H9 (cell line): ENCODE measurements at regions not wholly inside any gene's neighbourhood (a gene's known extent, or its start where the extent isn't known, plus 50 kb on each side); places are given as distances from the start of the nearest gene placed in this dataset.

ENCODE experiments used
- DNase-seq: peaks from one replicate; pipeline ENCODE4 v3.0.0-alpha.2; 2017
- H2AFZ ChIP-seq: one replicate; pipeline ENCODE4 v1.6.1; 2013; ENCODE audit warnings: mild to moderate bottlenecking, low read length, control low read depth, moderate library complexity
- H2AK5ac ChIP-seq: 2 replicates; pipeline ENCODE4 v1.6.1; 2013; ENCODE audit warnings: low read length, control low read depth, mixed read lengths; ENCODE audit not compliant: insufficient read length
- H2BK120ac ChIP-seq: one replicate; pipeline ENCODE4 v1.6.1; 2013; ENCODE audit warnings: low read depth, mild to moderate bottlenecking, low read length, control low read depth, inconsistent platforms; ENCODE audit not compliant: poor library complexity, severe bottlenecking
- H2BK12ac ChIP-seq: 2 replicates; pipeline ENCODE4 v1.6.1; 2013; ENCODE audit warnings: low read length, control low read depth, mixed read lengths, low read depth; ENCODE audit not compliant: insufficient read length
- H2BK15ac ChIP-seq: 2 replicates; pipeline ENCODE4 v1.6.1; 2013; ENCODE audit warnings: low read depth, low read length, control low read depth
- H2BK20ac ChIP-seq: one replicate; pipeline ENCODE4 v1.6.1; 2013; ENCODE audit warnings: low read depth, mild to moderate bottlenecking, low read length, control low read depth, inconsistent platforms; ENCODE audit not compliant: poor library complexity, severe bottlenecking
- H2BK5ac ChIP-seq: 2 replicates; pipeline ENCODE4 v1.6.1; 2013; ENCODE audit warnings: low read length, control low read depth, mixed read lengths; ENCODE audit not compliant: insufficient read length
- H3K14ac ChIP-seq: 2 replicates; pipeline ENCODE4 v1.6.1; 2013; ENCODE audit warnings: low read length, control low read depth; ENCODE audit not compliant: insufficient read depth
- H3K18ac ChIP-seq: 2 replicates; pipeline ENCODE4 v1.6.1; 2013; ENCODE audit warnings: low read depth, mild to moderate bottlenecking, mixed read lengths, low read length, control low read depth; ENCODE audit not compliant: insufficient read length
- H3K23ac ChIP-seq: 2 replicates; pipeline ENCODE4 v1.6.1; 2013; ENCODE audit warnings: low read length, control low read depth, mixed read lengths, low read depth; ENCODE audit not compliant: insufficient read length
- H3K23me2 ChIP-seq: 2 replicates; pipeline ENCODE4 v1.6.1; 2013; ENCODE audit warnings: low read depth, mild to moderate bottlenecking, mixed read lengths, low read length, control low read depth; ENCODE audit not compliant: insufficient read length, poor library complexity, severe bottlenecking
- H3K27ac ChIP-seq: 2 replicates; pipeline ENCODE4 v1.5.1; 2013; ENCODE audit warnings: low read length, control low read depth, mixed read lengths, low read depth; ENCODE audit not compliant: insufficient read length
- H3K27me3 ChIP-seq: 2 replicates; pipeline ENCODE4 v1.6.1; 2013; ENCODE audit warnings: low read length, control low read depth, inconsistent platforms; ENCODE audit not compliant: insufficient read depth
- H3K4ac ChIP-seq: 2 replicates; pipeline ENCODE4 v1.6.1; 2013; ENCODE audit warnings: low read depth, mild to moderate bottlenecking, control low read depth, inconsistent platforms, low read length, moderate library complexity
- H3K4me1 ChIP-seq: 2 replicates; pipeline ENCODE4 v1.6.1; 2013; ENCODE audit warnings: low read length, control low read depth, inconsistent platforms; ENCODE audit not compliant: insufficient read depth
- H3K4me2 ChIP-seq: 2 replicates; pipeline ENCODE4 v1.6.1; 2013; ENCODE audit warnings: low read length, control low read depth, mixed read lengths; ENCODE audit not compliant: insufficient read length, insufficient read depth
- H3K56ac ChIP-seq: 2 replicates; pipeline ENCODE4 v1.6.1; 2013; ENCODE audit warnings: low read depth, mild to moderate bottlenecking, mixed read lengths, low read length, control low read depth; ENCODE audit not compliant: insufficient read length
- H3K79me1 ChIP-seq: 2 replicates; pipeline ENCODE4 v1.6.1; 2013; ENCODE audit warnings: low read depth, mild to moderate bottlenecking, moderate library complexity, low read length, control low read depth, inconsistent platforms; ENCODE audit not compliant: insufficient read depth, poor library complexity, severe bottlenecking
- H3K79me2 ChIP-seq: 2 replicates; pipeline ENCODE4 v1.6.1; 2013; ENCODE audit warnings: low read length, control low read depth, inconsistent platforms; ENCODE audit not compliant: insufficient read depth
- H3K9ac ChIP-seq: 2 replicates; pipeline ENCODE4 v1.6.1; 2013; ENCODE audit warnings: low read length, control low read depth, mixed read lengths; ENCODE audit not compliant: insufficient read length; ENCODE audit errors: extremely low read depth
- H3K9me3 ChIP-seq: one replicate; pipeline ENCODE4 v1.6.1; 2013; ENCODE audit warnings: low read depth, low read length, inconsistent platforms; ENCODE audit not compliant: control insufficient read depth
- H3T11ph ChIP-seq: one replicate; pipeline ENCODE4 v1.6.1; 2013; ENCODE audit warnings: mild to moderate bottlenecking, low read length, control low read depth, inconsistent platforms
- H4K20me1 ChIP-seq: one replicate; pipeline ENCODE4 v1.6.1; 2013; ENCODE audit not compliant: control insufficient read depth, insufficient read length, insufficient read depth
- H4K5ac ChIP-seq: 2 replicates; pipeline ENCODE4 v1.6.1; 2013; ENCODE audit warnings: low read depth, mild to moderate bottlenecking, mixed read lengths, low read length, control low read depth; ENCODE audit not compliant: insufficient read length
- H4K8ac ChIP-seq: replicated peaks from 2 replicates; pipeline ENCODE4 v1.6.1; 2013; ENCODE audit warnings: low read length, control low read depth, mixed read lengths, low read depth; ENCODE audit not compliant: insufficient read length
- H4K91ac ChIP-seq: 2 replicates; pipeline ENCODE4 v1.6.1; 2013; ENCODE audit warnings: low read depth, mild to moderate bottlenecking, moderate library complexity, mixed read lengths, low read length, control low read depth; ENCODE audit not compliant: insufficient read length
- H3K27ac Mint-ChIP-seq, 3 experiments: 2 replicates in 2 of 3; 3 replicates in 1 of 3; pipeline ENCODE4 v1.8.0; 2020 to 2021; ENCODE audit warnings: mixed read lengths in 3 of 3, mild to moderate bottlenecking in 1 of 3, moderate library complexity in 1 of 3
- H3K27me3 Mint-ChIP-seq: 2 replicates; pipeline ENCODE4 v1.8.0; 2021; ENCODE audit warnings: low read depth, mild to moderate bottlenecking, moderate library complexity, mixed read lengths
- H3K36me3 Mint-ChIP-seq, 3 experiments: 2 replicates in 2 of 3; 3 replicates in 1 of 3; pipeline ENCODE4 v1.8.0; 2020 to 2021; ENCODE audit warnings: low read depth in 3 of 3, mixed read lengths in 3 of 3; ENCODE audit not compliant: insufficient read depth in 1 of 3
- H3K4me1 Mint-ChIP-seq, 2 experiments: 2 replicates each; pipeline ENCODE4 v1.8.0; 2020; ENCODE audit warnings: mixed read lengths in 2 of 2
- H3K4me3 Mint-ChIP-seq, 2 experiments: 2 replicates in 1 of 2; 3 replicates in 1 of 2; pipeline ENCODE4 v1.8.0; 2020 to 2021; ENCODE audit warnings: mild to moderate bottlenecking in 2 of 2, mixed read lengths in 2 of 2, moderate library complexity in 1 of 2
- H3K9me3 Mint-ChIP-seq, 2 experiments: 2 replicates in 1 of 2; 3 replicates in 1 of 2; pipeline ENCODE4 v1.8.0; 2020; ENCODE audit warnings: mild to moderate bottlenecking in 2 of 2, mixed read lengths in 2 of 2, moderate library complexity in 1 of 2
- CTCF ChIP-seq: fragments of 200-600 bp; sonication (generic); conservative IDR thresholded peaks from 3 replicates; pipeline ENCODE4 v1.8.0; 2021; ENCODE audit warnings: antibody characterized with exemption, mild to moderate bottlenecking
- WGBS: extraction: QIAGEN DNeasy Blood & Tissue Kit; methylation state at CpG from one replicate; pipeline ENCODE4 v1.1.7; 2013; ENCODE audit warnings: missing lambda C conversion rate, low lambda C conversion rate, mixed read lengths; ENCODE audit not compliant: insufficient read length; ENCODE audit errors: extremely low coverage; 5-methylcytosine and 5-hydroxymethylcytosine counted together

GRCh38 chr2:41886145-41886664 lies 161.6 kb upstream of the PKDCC start:
- no peak overlapping the region for H3K23ac ChIP-seq
- no peak overlapping the region for H3K27ac Mint-ChIP-seq
- no peak overlapping the region for H3K56ac ChIP-seq
- H3K9ac ChIP-seq: no peak overlapping the region
- no peaks in the 10 kb centered on the region for H4K20me1 ChIP-seq
- H2BK20ac ChIP-seq: no peak overlapping the region
- H3K9me3 ChIP-seq: no peaks in the 10 kb centered on the region
- H3K14ac ChIP-seq: no peak overlapping the region
- H3K27me3 Mint-ChIP-seq: peaks cover 2% of the 10 kb centered on the region
- no CpG with 5 or more reads among the region's 2 CpGs for WGBS
- TF ChIP-seq CTCF: no peak
- H3K27ac ChIP-seq: no peak overlapping the region
- H3K4me2 ChIP-seq: no peak overlapping the region
- no peak overlapping the region for H3K4me3 Mint-ChIP-seq
- H2BK12ac ChIP-seq: no peak overlapping the region
- no peak overlapping the region for H3K4ac ChIP-seq
- no peaks in the 10 kb centered on the region for H3K79me1 ChIP-seq
- no peak overlapping the region for H3T11ph ChIP-seq
- H3K27me3 ChIP-seq: no peaks in the 10 kb centered on the region
- no peaks in the 10 kb centered on the region for H3K23me2 ChIP-seq
- no peak overlapping the region for H2AFZ ChIP-seq
- no peak overlapping the region for H2BK120ac ChIP-seq
- H4K91ac ChIP-seq: no peak overlapping the region
- H2AK5ac ChIP-seq: no peak overlapping the region
- DNase-seq: no peak
- no peak overlapping the region for H3K18ac ChIP-seq
- peaks cover 3 to 9% of the 10 kb centered on the region in 2 experiments for H3K4me1 Mint-ChIP-seq
- no peaks in the 10 kb centered on the region for H3K4me1 ChIP-seq
- H3K79me2 ChIP-seq: no peaks in the 10 kb centered on the region
- no peak overlapping the region for H2BK5ac ChIP-seq
- H3K9me3 Mint-ChIP-seq: no peaks in the 10 kb centered on the region
- H4K8ac ChIP-seq: no peak overlapping the region
- no peaks in the 10 kb centered on the region for H3K36me3 Mint-ChIP-seq
- H2BK15ac ChIP-seq: no peak overlapping the region
- H4K5ac ChIP-seq: no peak overlapping the region
